GM12878 (cell line): ENCODE measurements at regions not wholly inside any gene's neighbourhood (a gene's known extent, or its start where the extent isn't known, plus 50 kb on each side); places are given as distances from the start of the nearest gene placed in this dataset.

Experiments
- ATAC-seq: fragments of 200-7000 bp; cut with Tn5 transposase; 3 replicates; pipeline ENCODE4 v1.9.1; 2020; ENCODE audit warnings: mild to moderate bottlenecking, moderate library complexity
- BruUV-seq: library from RNA; stranded (reverse); fragments of 400-500 nt; replicated peaks from 2 replicates; lab custom pipeline; 2021; lab: Mats Ljungman, UMichigan
- CTCF ChIA-PET: fragments of 300-600 bp; sonication (Branson Sonifier 250); formaldehyde crosslinking; extraction: SDS; loops from one replicate; lab custom pipeline; 2021; ENCODE audit warnings: inconsistent platforms; lab: Yijun Ruan, JAX
- POLR2A ChIA-PET: fragments of 350-600 bp; formaldehyde crosslinking; extraction: SDS; loops from one replicate; lab custom pipeline; 2021; ENCODE audit warnings: inconsistent platforms; lab: Charles Lee
- RAD21 ChIA-PET: fragments of 300-600 bp; sonication (Branson Sonifier 250); formaldehyde crosslinking; loops from one replicate; lab custom pipeline; 2023; ENCODE audit warnings: antibody characterized with exemption; ENCODE audit not compliant: unreplicated experiment; lab: Charles Lee
- SMC1A ChIA-PET: fragments of 300-600 bp; sonication (Branson Sonifier 250); formaldehyde crosslinking; loops from one replicate; lab custom pipeline; 2023; ENCODE audit not compliant: unreplicated experiment, uncharacterized antibody; lab: Charles Lee
- DNase-seq: peaks from one replicate; pipeline ENCODE4 v3.0.0-alpha.2; 2011; ENCODE audit warnings: low read depth, low spot score
- FAIRE-seq: peaks from 3 replicates; lab custom pipeline; 2011; peaks lifted over from hg19 to GRCh38; lab: Jason Lieb, UNC
- H2AFZ ChIP-seq: 2 replicates; pipeline ENCODE4 v1.6.0; 2011; ENCODE audit warnings: low read depth, low read length, control low read depth; ENCODE audit not compliant: control insufficient read depth
- H3K27ac ChIP-seq: 2 replicates; pipeline ENCODE4 v1.5.1; 2011; ENCODE audit warnings: control low read depth; ENCODE audit not compliant: control insufficient read depth, insufficient read depth
- H3K27me3 ChIP-seq, 2 experiments: replicated peaks in 1 of 2; 2 replicates each; pipeline versions ENCODE4 v1.6.0 to v1.6.1; 2011; ENCODE audit warnings: low read length in 1 of 2; ENCODE audit not compliant: control insufficient read depth in 2 of 2, insufficient read depth in 2 of 2
- H3K36me3 ChIP-seq, 2 experiments: 2 replicates each; pipeline ENCODE4 v1.5.1; 2011; ENCODE audit warnings: low read length in 1 of 2; ENCODE audit not compliant: control insufficient read depth in 2 of 2, insufficient read depth in 2 of 2
- H3K4me1 ChIP-seq: 2 replicates; pipeline ENCODE4 v1.6.1; 2011; ENCODE audit warnings: mild to moderate bottlenecking, low read length, moderate library complexity, mixed read lengths; ENCODE audit not compliant: control insufficient read depth, insufficient read depth
- H3K4me2 ChIP-seq: 2 replicates; pipeline ENCODE4 v1.6.0; 2011; ENCODE audit warnings: control low read depth; ENCODE audit not compliant: control insufficient read depth, insufficient read depth
- H3K4me3 ChIP-seq: fragments of 200-600 bp; sonication (generic); 2 replicates; pipeline ENCODE4 v1.5.1; 2016
- H3K79me2 ChIP-seq: 2 replicates; pipeline ENCODE4 v1.6.0; 2011; ENCODE audit warnings: low read length; ENCODE audit not compliant: control insufficient read depth, insufficient read depth
- H3K9ac ChIP-seq: 2 replicates; pipeline ENCODE4 v1.8.0; 2011; ENCODE audit warnings: low read length, control low read depth, mixed read lengths; ENCODE audit not compliant: control insufficient read depth, insufficient read depth
- H3K9me3 ChIP-seq: replicated peaks from 3 replicates; pipeline ENCODE4 v1.5.1; 2011; ENCODE audit warnings: mild to moderate bottlenecking, low read length; ENCODE audit not compliant: control insufficient read depth, insufficient read depth
- H4K20me1 ChIP-seq: 2 replicates; pipeline ENCODE4 v1.6.0; 2011; ENCODE audit not compliant: control insufficient read depth, insufficient read depth
- E4F1 ChIP-seq: fragments of 450-650 bp; IDR thresholded peaks from 2 replicates; pipeline ENCODE4 v1.6.1; 2018; ENCODE audit warnings: borderline replicate concordance, mild to moderate bottlenecking; ENCODE audit not compliant: partially characterized antibody
- MTA3 ChIP-seq: IDR thresholded peaks from 2 replicates; pipeline ENCODE4 v1.6.1; 2012; ENCODE audit warnings: low read length, inconsistent platforms, borderline replicate concordance
- REST ChIP-seq: IDR thresholded peaks from 2 replicates; pipeline ENCODE4 v1.6.1; 2012; ENCODE audit warnings: mild to moderate bottlenecking, low read depth, low read length
- RFX5 ChIP-seq: IDR thresholded peaks from 2 replicates; pipeline ENCODE4 v1.6.1; 2011; ENCODE audit warnings: low read depth, low read length, improper control_type of control experiment
- WGBS: methylation state at CpG from one replicate; pipeline ENCODE4 v1.1.6; 2016; ENCODE audit warnings: low lambda C conversion rate; ENCODE audit not compliant: insufficient replicate concordance, insufficient coverage; ENCODE audit errors: missing lambda C conversion rate; 5-methylcytosine and 5-hydroxymethylcytosine counted together
- in situ Hi-C: fragments of 300-500 bp; cut with MboI; formaldehyde crosslinking; loops from 9 replicates; pipeline ENCODE4 v1.14.3; 2018; ENCODE audit warnings: mixed read lengths
- intact Hi-C: fragments of 100-400 bp; cut with micrococcal nuclease; formaldehyde crosslinking; loops from one replicate; pipeline ENCODE4 v1.14.2; 2022; ENCODE audit not compliant: unreplicated experiment
- TF ChIP-seq, protein P1 (sequence below): IDR thresholded peaks from 2 replicates; pipeline ENCODE4 v1.6.1; 2012; ENCODE audit warnings: low read length, inconsistent platforms

DNA sequence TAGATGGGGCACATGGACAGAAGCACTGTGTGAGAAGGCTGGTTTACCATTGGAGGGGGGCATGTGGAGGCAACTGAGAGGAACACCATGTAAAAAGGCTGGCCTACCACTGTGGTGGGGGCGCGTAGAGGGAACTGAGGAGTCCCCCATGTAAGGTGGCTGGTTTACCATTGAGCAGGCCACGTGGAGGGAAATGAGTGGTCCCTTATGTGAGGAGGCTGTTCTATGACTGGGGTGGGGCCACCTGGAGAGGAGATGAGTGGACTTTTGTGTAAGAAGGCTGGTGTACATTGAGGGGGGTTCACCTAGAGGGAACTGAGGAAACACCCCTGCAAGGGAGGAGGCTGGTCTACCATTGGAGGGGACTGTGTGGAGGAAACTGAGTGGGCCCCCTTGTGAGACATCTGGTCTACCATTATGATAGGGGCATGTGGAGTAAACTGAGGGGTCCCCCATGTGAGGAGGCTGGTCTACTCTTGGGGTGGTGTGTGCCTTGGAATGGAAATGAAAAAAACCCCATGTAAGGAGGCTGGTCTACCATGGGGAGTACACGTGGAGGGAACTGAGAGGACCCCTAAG is 156.9 kb downstream of the FBLN2 start (continued):
- no peak for TF ChIP-seq E4F1

DNA sequence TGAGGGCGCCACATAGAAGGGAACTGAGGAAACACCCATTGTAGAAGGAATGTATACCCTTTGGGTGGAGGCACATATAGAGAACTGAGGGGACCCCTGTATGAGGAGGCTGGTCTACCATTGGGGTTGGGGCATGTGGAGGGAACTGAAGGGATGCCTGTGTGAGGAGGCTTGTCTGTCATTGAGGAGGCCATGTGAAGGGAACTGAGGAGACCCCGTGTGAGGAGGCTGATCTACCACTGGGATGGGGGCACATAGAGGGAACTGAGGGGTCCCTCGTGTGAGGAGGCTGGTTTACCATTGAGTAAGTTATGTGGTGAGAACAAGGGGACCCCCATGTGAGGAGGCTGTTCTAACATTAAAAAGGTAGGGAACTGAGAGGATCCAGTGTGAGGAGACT is 156.1 kb downstream of the FBLN2 start:
- Histone ChIP-seq H4K20me1 (no peaks in the 10 kb centered on the region), H3K27me3 (no peaks in the 10 kb centered on the region), H3K9ac (no peak overlapping the region), H3K4me2 (no peak overlapping the region), H3K27ac (no peak overlapping the region), H3K79me2 (no peaks in the 10 kb centered on the region), H2AFZ (no peak overlapping the region), H3K4me1 (no peaks in the 10 kb centered on the region), H3K9me3 (no peaks in the 10 kb centered on the region; the same call in 2 of the 3 replicates), H3K36me3 (no peaks in the 10 kb centered on the region), H3K4me3 (no peak overlapping the region)
- no peak for ATAC-seq
- no peak for DNase-seq
- no peak for TF ChIP-seq MTA3
- TF ChIP-seq E4F1: no peak
- TF ChIP-seq, protein P1, sequence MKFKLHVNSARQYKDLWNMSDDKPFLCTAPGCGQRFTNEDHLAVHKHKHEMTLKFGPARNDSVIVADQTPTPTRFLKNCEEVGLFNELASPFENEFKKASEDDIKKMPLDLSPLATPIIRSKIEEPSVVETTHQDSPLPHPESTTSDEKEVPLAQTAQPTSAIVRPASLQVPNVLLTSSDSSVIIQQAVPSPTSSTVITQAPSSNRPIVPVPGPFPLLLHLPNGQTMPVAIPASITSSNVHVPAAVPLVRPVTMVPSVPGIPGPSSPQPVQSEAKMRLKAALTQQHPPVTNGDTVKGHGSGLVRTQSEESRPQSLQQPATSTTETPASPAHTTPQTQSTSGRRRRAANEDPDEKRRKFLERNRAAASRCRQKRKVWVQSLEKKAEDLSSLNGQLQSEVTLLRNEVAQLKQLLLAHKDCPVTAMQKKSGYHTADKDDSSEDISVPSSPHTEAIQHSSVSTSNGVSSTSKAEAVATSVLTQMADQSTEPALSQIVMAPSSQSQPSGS: no peak
- no peak for TF ChIP-seq RFX5
- TF ChIP-seq REST: no peak
- intact Hi-C loops: no loop called here
- in situ Hi-C loops: no loop called here
- CTCF ChIA-PET: no interaction called here
- WGBS: 2% methylated on average over 3 of the region's 3 CpGs
- SMC1A ChIA-PET: no interaction called here
- RAD21 ChIA-PET: no interaction called here
- no TSS peak for BruUV-seq
- POLR2A ChIA-PET: no interaction called here
- no peak for FAIRE-seq
